ENCODE measurements at regions not wholly inside any gene's neighbourhood (a gene's known extent, or its start where the extent isn't known, plus 50 kb on each side); places are given as distances from the start of the nearest gene placed in this dataset.
"Not testable (repeated sequence)": the region's sequence is repeated elsewhere in the genome, so short reads cannot be mapped to it uniquely, and the experiment has no call there.

- Histone ChIP-seq H3K9me2 (replicated peaks; ENCODE audit: low read depth, low read length) (no peaks in the 10 kb centered on the region), H3K4me2 (ENCODE audit: low read depth, low read length, poor library complexity, severe bottlenecking) (no peak overlapping the region), H4K20me1 (ENCODE audit: insufficient read depth, low read length, poor library complexity, severe bottlenecking) (no peaks in the 10 kb centered on the region), H3K27me3 (ENCODE audit: insufficient read depth, low read length, poor library complexity, severe bottlenecking) (no peaks in the 10 kb centered on the region), H3K9me3 (ENCODE audit: insufficient read depth, low read depth, low read length) (no peaks in the 10 kb centered on the region), H3K4me3 (ENCODE audit: low read length, poor library complexity, severe bottlenecking) (no peak overlapping the region), H3K36me3 (ENCODE audit: insufficient read depth, low read length) (no peaks in the 10 kb centered on the region), H3K79me2 (ENCODE audit: insufficient read depth, low read length) (no peaks in the 10 kb centered on the region), H3K4me1 (ENCODE audit: insufficient read depth, low read length, poor library complexity, severe bottlenecking) (no peaks in the 10 kb centered on the region), H3K9ac (ENCODE audit: low read depth, low read length, poor library complexity, severe bottlenecking) (no peak overlapping the region), H3F3A (ENCODE audit: low read depth) (no peaks in the 10 kb centered on the region), H2AFZ (ENCODE audit: low read length) (no peak overlapping the region)
- TF ChIP-seq, protein P1, sequence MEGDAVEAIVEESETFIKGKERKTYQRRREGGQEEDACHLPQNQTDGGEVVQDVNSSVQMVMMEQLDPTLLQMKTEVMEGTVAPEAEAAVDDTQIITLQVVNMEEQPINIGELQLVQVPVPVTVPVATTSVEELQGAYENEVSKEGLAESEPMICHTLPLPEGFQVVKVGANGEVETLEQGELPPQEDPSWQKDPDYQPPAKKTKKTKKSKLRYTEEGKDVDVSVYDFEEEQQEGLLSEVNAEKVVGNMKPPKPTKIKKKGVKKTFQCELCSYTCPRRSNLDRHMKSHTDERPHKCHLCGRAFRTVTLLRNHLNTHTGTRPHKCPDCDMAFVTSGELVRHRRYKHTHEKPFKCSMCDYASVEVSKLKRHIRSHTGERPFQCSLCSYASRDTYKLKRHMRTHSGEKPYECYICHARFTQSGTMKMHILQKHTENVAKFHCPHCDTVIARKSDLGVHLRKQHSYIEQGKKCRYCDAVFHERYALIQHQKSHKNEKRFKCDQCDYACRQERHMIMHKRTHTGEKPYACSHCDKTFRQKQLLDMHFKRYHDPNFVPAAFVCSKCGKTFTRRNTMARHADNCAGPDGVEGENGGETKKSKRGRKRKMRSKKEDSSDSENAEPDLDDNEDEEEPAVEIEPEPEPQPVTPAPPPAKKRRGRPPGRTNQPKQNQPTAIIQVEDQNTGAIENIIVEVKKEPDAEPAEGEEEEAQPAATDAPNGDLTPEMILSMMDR (conservative IDR thresholded peaks at IDR 0.05; ENCODE audit: low read length) = no peak
These were observed 576.1 kb upstream of the PTBP2 start for GRCh38 chr1:96145492-96145891.

DNA sequence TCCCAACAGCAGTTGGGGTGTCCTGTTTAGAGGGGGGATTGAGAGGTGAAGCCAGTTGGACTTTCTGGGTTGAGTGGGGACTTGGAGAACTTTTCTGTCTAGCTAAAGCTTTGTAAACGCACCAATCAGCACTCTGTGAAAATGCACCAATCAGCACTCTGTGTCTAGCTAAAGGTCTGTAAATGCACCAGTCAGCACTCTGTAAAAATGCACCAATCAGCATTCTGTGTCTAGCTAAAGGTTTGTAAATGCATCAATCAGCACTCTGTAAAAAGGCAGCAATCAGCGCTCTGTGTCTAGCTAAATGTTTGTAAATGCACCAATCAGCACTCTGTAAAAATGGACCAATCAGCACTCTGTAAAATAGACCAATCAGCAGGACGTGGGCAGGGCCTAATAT is 568.6 kb upstream of the PTBP2 start:
- not testable (repeated sequence) for H3K36me3 ChIP-seq (ENCODE audit: insufficient read depth, low read length); H3K9me3 ChIP-seq (ENCODE audit: insufficient read depth, low read depth, low read length); H3K4me2 ChIP-seq (ENCODE audit: low read depth, low read length, poor library complexity, severe bottlenecking); H3K79me2 ChIP-seq (ENCODE audit: insufficient read depth, low read length); H3K27me3 ChIP-seq (ENCODE audit: insufficient read depth, low read length, poor library complexity, severe bottlenecking); H4K20me1 ChIP-seq (ENCODE audit: insufficient read depth, low read length, poor library complexity, severe bottlenecking); H3K4me1 ChIP-seq (ENCODE audit: insufficient read depth, low read length, poor library complexity, severe bottlenecking); H2AFZ ChIP-seq (ENCODE audit: low read length); H3F3A ChIP-seq (ENCODE audit: low read depth); H3K9ac ChIP-seq (ENCODE audit: low read depth, low read length, poor library complexity, severe bottlenecking); H3K9me2 ChIP-seq (replicated peaks; ENCODE audit: low read depth, low read length); H3K4me3 ChIP-seq (ENCODE audit: low read length, poor library complexity, severe bottlenecking)

DNA sequence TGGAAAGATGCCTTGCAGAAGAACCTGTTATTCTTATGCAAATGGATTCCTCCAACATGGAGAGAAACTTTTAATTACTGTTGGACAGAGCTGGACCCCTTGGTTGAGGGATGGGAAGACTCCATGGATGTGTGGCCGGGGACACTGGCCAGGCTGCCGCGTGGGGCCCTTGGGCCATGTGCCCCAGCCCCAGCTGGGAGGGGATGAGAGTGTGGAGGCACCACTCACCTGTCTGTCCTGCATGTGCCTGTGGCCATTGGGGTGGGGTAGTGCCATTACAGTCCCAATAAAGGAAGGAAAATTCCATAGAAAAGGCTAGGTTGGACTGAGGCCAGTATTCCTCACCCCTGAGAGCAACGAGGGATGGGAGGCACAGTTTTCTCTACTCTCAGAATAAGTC is 564.5 kb upstream of the PTBP2 start:
- H4K20me1 ChIP-seq (ENCODE audit: insufficient read depth, low read length, poor library complexity, severe bottlenecking) = no peaks in the 10 kb centered on the region

DNA sequence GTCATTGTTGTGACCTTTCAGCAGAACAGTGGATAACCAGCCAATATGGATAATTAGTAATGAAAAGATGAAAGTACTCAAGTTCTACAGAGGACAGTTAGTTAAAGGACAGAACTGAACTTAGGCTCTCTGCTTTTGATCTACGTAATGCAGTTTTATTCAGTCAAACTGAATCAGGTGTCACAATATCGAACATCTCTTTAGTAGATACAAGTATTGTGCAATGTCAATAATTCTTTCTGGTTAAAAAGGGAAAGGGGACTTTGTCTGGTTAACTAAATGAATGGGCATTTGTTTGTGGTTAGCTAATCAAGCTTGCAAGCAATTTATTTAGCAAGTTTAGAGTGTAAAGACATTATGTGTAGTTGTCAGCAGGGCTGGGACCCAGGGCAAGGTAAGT is 562.2 kb upstream of the PTBP2 start:
- Histone ChIP-seq H3K36me3 (ENCODE audit: insufficient read depth, low read length) (no peaks in the 10 kb centered on the region), H3F3A (ENCODE audit: low read depth) (no peaks in the 10 kb centered on the region), H4K20me1 (ENCODE audit: insufficient read depth, low read length, poor library complexity, severe bottlenecking) (no peaks in the 10 kb centered on the region), H3K9me2 (replicated peaks; ENCODE audit: low read depth, low read length) (no peaks in the 10 kb centered on the region), H3K4me1 (ENCODE audit: insufficient read depth, low read length, poor library complexity, severe bottlenecking) (no peaks in the 10 kb centered on the region), H2AFZ (ENCODE audit: low read length) (no peak overlapping the region), H3K79me2 (ENCODE audit: insufficient read depth, low read length) (no peaks in the 10 kb centered on the region), H3K9me3 (ENCODE audit: insufficient read depth, low read depth, low read length) (no peaks in the 10 kb centered on the region), H3K4me3 (ENCODE audit: low read length, poor library complexity, severe bottlenecking) (no peak overlapping the region), H3K4me2 (ENCODE audit: low read depth, low read length, poor library complexity, severe bottlenecking) (no peak overlapping the region), H3K9ac (ENCODE audit: low read depth, low read length, poor library complexity, severe bottlenecking) (no peak overlapping the region), H3K27me3 (ENCODE audit: insufficient read depth, low read length, poor library complexity, severe bottlenecking) (no peaks in the 10 kb centered on the region)
- TF ChIP-seq, protein P1 (conservative IDR thresholded peaks at IDR 0.05; ENCODE audit: low read length) = no peak
- no peak for TF ChIP-seq EZH2phosphoT487 (IDR thresholded peaks at IDR 0.05; ENCODE audit: borderline replicate concordance)

More for the DNA sequence above, 564.5 kb upstream of the PTBP2 start:
- no peak overlapping the region for H3K4me3 ChIP-seq (ENCODE audit: low read length, poor library complexity, severe bottlenecking)
- no peaks in the 10 kb centered on the region for H3F3A ChIP-seq (ENCODE audit: low read depth)
- TF ChIP-seq, protein P1 (conservative IDR thresholded peaks at IDR 0.05; ENCODE audit: low read length) = no peak
- no peak for TF ChIP-seq EZH2phosphoT487 (IDR thresholded peaks at IDR 0.05; ENCODE audit: borderline replicate concordance)
- no peak overlapping the region for H3K9ac ChIP-seq (ENCODE audit: low read depth, low read length, poor library complexity, severe bottlenecking)
- H3K9me2 ChIP-seq (replicated peaks; ENCODE audit: low read depth, low read length) = no peaks in the 10 kb centered on the region
- no peaks in the 10 kb centered on the region for H3K4me1 ChIP-seq (ENCODE audit: insufficient read depth, low read length, poor library complexity, severe bottlenecking)
- H3K36me3 ChIP-seq (ENCODE audit: insufficient read depth, low read length) = no peaks in the 10 kb centered on the region
- no peak overlapping the region for H2AFZ ChIP-seq (ENCODE audit: low read length)
- H3K4me2 ChIP-seq (ENCODE audit: low read depth, low read length, poor library complexity, severe bottlenecking) = no peak overlapping the region
- H3K27me3 ChIP-seq (ENCODE audit: insufficient read depth, low read length, poor library complexity, severe bottlenecking) = no peaks in the 10 kb centered on the region
- no peaks in the 10 kb centered on the region for H3K79me2 ChIP-seq (ENCODE audit: insufficient read depth, low read length)
- no peaks in the 10 kb centered on the region for H3K9me3 ChIP-seq (ENCODE audit: insufficient read depth, low read depth, low read length)
